B cell (primary cell): ENCODE measurements at regions not wholly inside any gene's neighbourhood (a gene's known extent, or its start where the extent isn't known, plus 50 kb on each side); places are given as distances from the start of the nearest gene placed in this dataset.
A peak's percentile ranks its signal among the peaks of the same experiment; 100 is the strongest.

Source experiments
- ATAC-seq: fragments of 200-7000 bp; cut with Tn5 transposase; one replicate; pipeline ENCODE4 v1.10.0; 2021; ENCODE audit warnings: low read depth, mild to moderate bottlenecking, moderate number of reproducible peaks, moderate library complexity
- CTCF ChIA-PET: fragments of 350-600 bp; sonication (Branson Sonifier 250); formaldehyde crosslinking; loops from one replicate; lab custom pipeline; 2021; ENCODE audit warnings: antibody characterized with exemption, inconsistent platforms; lab: Charles Lee
- POLR2A ChIA-PET: fragments of 350-600 bp; sonication (Branson Sonifier 250); formaldehyde crosslinking; loops from one replicate; lab custom pipeline; 2021; ENCODE audit warnings: antibody characterized with exemption; lab: Charles Lee
- DNase-seq: peaks from one replicate; pipeline ENCODE4 v3.0.0; 2013
- H2AFZ ChIP-seq: 2 replicates; pipeline ENCODE4 v1.6.1; 2012; ENCODE audit warnings: mild to moderate bottlenecking, low read depth, low read length; ENCODE audit not compliant: insufficient read depth, poor library complexity, severe bottlenecking
- H3K27ac ChIP-seq, 2 donors: 1 replicate in 1 of 2; 2 replicates in 1 of 2; pipeline ENCODE4 v1.5.1; 2012 to 2013; ENCODE audit warnings: low read length in 2 of 2, mild to moderate bottlenecking in 2 of 2, moderate library complexity in 1 of 2
- H3K27me3 ChIP-seq, 4 experiments: fragments of 200-600 bp in 1 of 4; sonication (generic) in 1 of 4; replicated peaks in 1 of 4; 1 replicate in 2 of 4; 2 replicates in 2 of 4; pipeline versions ENCODE4 v1.6.1 to v1.7.0; 2013 to 2016; ENCODE audit warnings: low read length in 3 of 4, mild to moderate bottlenecking in 2 of 4, mixed read lengths in 1 of 4, moderate library complexity in 1 of 4; ENCODE audit not compliant: insufficient read depth in 4 of 4, control insufficient read depth in 3 of 4; ENCODE audit errors: control extremely low read depth in 1 of 4
- H3K36me3 ChIP-seq, 2 experiments: replicated peaks in 1 of 2; 1 replicate in 1 of 2; 2 replicates in 1 of 2; pipeline versions ENCODE4 v1.6.1 to v1.7.1; 2013; ENCODE audit warnings: low read length in 1 of 2; ENCODE audit not compliant: insufficient read depth in 2 of 2, control insufficient read depth in 1 of 2; ENCODE audit errors: control extremely low read depth in 1 of 2, extremely low read depth in 1 of 2
- H3K4me1 ChIP-seq, 2 donors: fragments of 200-600 bp in 1 of 2; sonication (generic) in 1 of 2; 1 replicate in 1 of 2; 2 replicates in 1 of 2; pipeline versions ENCODE4 v1.5.1 to v1.6.1; 2013 to 2017; ENCODE audit warnings: low read length in 2 of 2; ENCODE audit not compliant: control insufficient read depth in 2 of 2, insufficient read depth in 2 of 2
- H3K4me2 ChIP-seq: replicated peaks from 2 replicates; pipeline ENCODE3; 2012; ENCODE audit warnings: mild to moderate bottlenecking, low read depth, low read length; ENCODE audit not compliant: poor library complexity, severe bottlenecking
- H3K4me3 ChIP-seq, 5 experiments: fragments of 200-600 bp in 1 of 5; sonication (generic) in 1 of 5; 1 replicate in 3 of 5; 2 replicates in 2 of 5; pipeline versions ENCODE4 v1.5.1 to v1.7.0; 2011 to 2016; ENCODE audit warnings: low read length in 4 of 5, mild to moderate bottlenecking in 4 of 5, low read depth in 2 of 5, control low read depth in 1 of 5, moderate library complexity in 1 of 5; ENCODE audit not compliant: insufficient read depth in 1 of 5; ENCODE audit errors: control extremely low read depth in 1 of 5, extremely low read depth in 1 of 5
- H3K79me2 ChIP-seq: fragments of 200-600 bp; sonication (generic); one replicate; pipeline ENCODE4 v1.6.0; 2016; ENCODE audit warnings: low read length; ENCODE audit not compliant: control insufficient read depth, insufficient read depth
- H3K9ac ChIP-seq: fragments of 200-600 bp; sonication (generic); 2 replicates; pipeline ENCODE4 v1.6.1; 2017; ENCODE audit warnings: mild to moderate bottlenecking, low read length, moderate library complexity
- H3K9me3 ChIP-seq, 3 donors: one replicate each; pipeline versions ENCODE4 v1.6.1 to v1.7.1; 2013; ENCODE audit warnings: low read length in 2 of 3; ENCODE audit not compliant: control insufficient read depth in 2 of 3, insufficient read depth in 1 of 3; ENCODE audit errors: control extremely low read depth in 1 of 3
- H4K20me1 ChIP-seq: 2 replicates; pipeline ENCODE4 v1.6.0; 2012; ENCODE audit warnings: mild to moderate bottlenecking, low read length; ENCODE audit not compliant: insufficient read depth, control insufficient read depth, poor library complexity, severe bottlenecking
- H3K27ac Mint-ChIP-seq: one replicate; pipeline ENCODE4 v1.8.0; 2021; ENCODE audit warnings: mixed read lengths
- H3K27me3 Mint-ChIP-seq: one replicate; pipeline ENCODE4 v1.8.0; 2021; ENCODE audit warnings: mixed read lengths
- H3K4me1 Mint-ChIP-seq: one replicate; pipeline ENCODE4 v1.8.0; 2021; ENCODE audit warnings: mixed read lengths
- H3K4me3 Mint-ChIP-seq: one replicate; pipeline ENCODE4 v1.8.0; 2021; ENCODE audit warnings: mixed read lengths
- H3K9me3 Mint-ChIP-seq: one replicate; pipeline ENCODE4 v1.8.0; 2022; ENCODE audit warnings: mixed read lengths; ENCODE audit not compliant: insufficient read depth
- CTCF ChIP-seq: fragments of 200-600 bp; IDR thresholded peaks from one replicate; pipeline ENCODE4 v1.8.0; 2022; ENCODE audit warnings: antibody characterized with exemption, mild to moderate bottlenecking
- EZH2 ChIP-seq: IDR thresholded peaks from 2 replicates; pipeline ENCODE4 v1.6.1; 2012; ENCODE audit warnings: borderline replicate concordance, low read depth, mild to moderate bottlenecking, moderate library complexity, low read length; ENCODE audit not compliant: insufficient read depth, poor library complexity, severe bottlenecking
- WGBS: methylation state at CpG from one replicate; pipeline ENCODE4 v1.1.5; 2013; ENCODE audit warnings: missing lambda C conversion rate; ENCODE audit not compliant: insufficient coverage; 5-methylcytosine and 5-hydroxymethylcytosine counted together
- intact Hi-C: fragments of 100-400 bp; cut with micrococcal nuclease; formaldehyde crosslinking; loops from one replicate; pipeline ENCODE4 v1.10.0; 2022

- Histone ChIP-seq H3K79me2 (no peaks in the 10 kb centered on the region), H3K27me3 (no peaks in the 10 kb centered on the region), H2AFZ (peak overlapping the region; percentile 30), H4K20me1 (no peaks in the 10 kb centered on the region), H3K4me2 (peak overlapping the region; percentile 31), H3K9ac (no peak overlapping the region), H3K4me3 (no peak overlapping the region), H3K4me1 (peaks cover 19 to 21% of the 10 kb centered on the region in 2 donors), H3K9me3 (no peaks in the 10 kb centered on the region), H3K36me3 (no peaks in the 10 kb centered on the region), H3K27ac (peak overlapping the region in 1 of 2 donors; percentile 26)
- intact Hi-C loops, result loop anchor here (2.0 to 5.0 kb wide), 2 partner anchors 36 to 38 kb away; no protein-coding TSS in a partner anchor
- Mint-ChIP-seq H3K4me3 (peak overlapping the region; percentile 8), H3K9me3 (no peaks in the 10 kb centered on the region), H3K27ac (peak overlapping the region; percentile 59), H3K4me1 (peaks cover 31% of the 10 kb centered on the region), H3K27me3 (no peaks in the 10 kb centered on the region)
- no peak for ATAC-seq
- no peak for DNase-seq
- POLR2A ChIA-PET, result no interaction called here
- CTCF ChIA-PET, result no interaction called here
- no peak for TF ChIP-seq EZH2
- TF ChIP-seq CTCF, result no peak
Measured at GRCh38 chr12:67593041-67593440, 55.5 kb upstream of the DYRK2 start.

DNA sequence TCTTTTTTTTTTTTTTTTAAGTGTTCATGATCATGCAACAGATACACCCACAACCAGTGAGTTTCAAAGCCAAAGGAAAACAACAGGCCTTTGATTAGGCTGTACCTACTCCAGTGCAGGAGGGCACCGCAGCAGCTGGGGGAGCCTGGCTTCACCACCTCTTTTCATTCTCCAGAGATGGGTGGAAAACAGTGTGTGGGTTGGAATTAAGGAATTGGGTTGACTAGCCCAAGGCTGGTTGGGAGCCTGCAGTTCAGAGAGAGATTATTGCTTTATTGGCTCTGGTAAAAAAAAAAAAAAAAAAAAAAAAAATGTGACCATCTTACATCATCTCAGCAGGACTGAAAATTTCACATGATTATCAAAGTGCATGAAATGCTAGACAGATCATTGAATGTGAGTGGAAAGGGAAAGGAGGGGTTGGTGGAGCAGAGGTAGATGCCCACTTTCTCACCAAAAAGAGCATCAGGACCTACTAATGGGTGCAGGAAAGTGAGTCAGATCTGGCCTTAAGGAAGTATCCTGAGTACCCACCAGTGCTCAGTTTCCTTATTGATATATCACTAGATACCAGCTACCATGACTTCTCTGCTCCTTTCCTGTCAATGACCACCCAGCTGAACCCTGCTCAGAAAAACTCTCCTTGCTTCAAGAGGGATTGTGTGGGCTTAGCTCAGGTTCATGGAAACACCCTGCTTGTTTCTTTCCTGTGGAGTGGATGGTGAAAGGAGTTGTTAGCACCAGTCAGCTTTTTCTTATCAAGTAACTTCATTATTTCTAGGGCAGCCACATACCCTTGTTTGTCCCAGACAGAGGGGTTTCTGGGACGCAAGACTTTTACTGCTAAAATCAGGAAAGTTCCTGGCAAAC lies 54.8 kb upstream of the DYRK2 start:
- Mint-ChIP-seq H3K27me3 (no peaks in the 10 kb centered on the region), H3K9me3 (peaks cover 2% of the 10 kb centered on the region), H3K27ac (peak overlapping the region; percentile 38), H3K4me3 (no peak overlapping the region), H3K4me1 (peaks cover 31% of the 10 kb centered on the region)
- H3K36me3 ChIP-seq, result no peaks in the 10 kb centered on the region
- ATAC-seq (no peak), DNase-seq (no peak)
- H3K27me3 ChIP-seq, result no peaks in the 10 kb centered on the region
- H4K20me1 ChIP-seq, result no peaks in the 10 kb centered on the region
- peak overlapping the region; percentile 30 for H2AFZ ChIP-seq
- TF ChIP-seq CTCF (no peak), EZH2 (no peak)
- H3K4me2 ChIP-seq, result no peak overlapping the region
- ChIA-PET POLR2A (no interaction called here), CTCF (interaction anchor here (1.0 kb wide), 2 partner anchors 12 to 55 kb away, joined by 3 read pairs; partner anchors contain the start of gene DYRK2)
- no peaks in the 10 kb centered on the region for H3K79me2 ChIP-seq
- no peak overlapping the region for H3K27ac ChIP-seq
- no peak overlapping the region for H3K4me3 ChIP-seq
- intact Hi-C loops, result loop anchor here (2.0 to 5.0 kb wide), 2 partner anchors 36 to 37 kb away; no protein-coding TSS in a partner anchor
- no peak overlapping the region for H3K9ac ChIP-seq
- H3K4me1 ChIP-seq, result peaks cover 19 to 21% of the 10 kb centered on the region in 2 donors
- WGBS, result 100% methylated on average over 1 of the region's 2 CpGs
- H3K9me3 ChIP-seq, result no peaks in the 10 kb centered on the region
